GM21723 (cell line): ENCODE measurements at regions not wholly inside any gene's neighbourhood (a gene's known extent, or its start where the extent isn't known, plus 50 kb on each side); places are given as distances from the start of the nearest gene placed in this dataset.
"Not testable (repeated sequence)": the region's sequence is repeated elsewhere in the genome, so short reads cannot be mapped to it uniquely, and the experiment has no call there.

Experiments
- ATAC-seq: cut with Tn5 transposase; IDR thresholded peaks from one replicate; pipeline ENCODE4 v1.9.1; 2021; ENCODE audit warnings: mild to moderate bottlenecking, moderate library complexity; ENCODE audit not compliant: unreplicated experiment

- no peak for ATAC-seq
Observed at GRCh38 chr5:9815051-9815450, 184.9 kb upstream of the TAS2R1 start.

GRCh38 chr5:9813305-9813704 is 183.2 kb upstream of the TAS2R1 start:
- no peak for ATAC-seq

- not testable (repeated sequence) for ATAC-seq
Observed at GRCh38 chr5:9807366-9807765, 177.2 kb upstream of the TAS2R1 start.

- no peak for ATAC-seq
Observed at GRCh38 chr5:9801908-9802307, 171.8 kb upstream of the TAS2R1 start.

GRCh38 chr5:9799606-9800005 is 169.5 kb upstream of the TAS2R1 start:
- ATAC-seq: no peak

- no peak for ATAC-seq
Observed at GRCh38 chr5:9790276-9790675, 160.1 kb upstream of the TAS2R1 start.

- ATAC-seq: no peak
Observed at GRCh38 chr5:9789777-9790176, 159.6 kb upstream of the TAS2R1 start.

GRCh38 chr5:9787861-9788600 is 157.9 kb upstream of the TAS2R1 start:
- ATAC-seq: no peak

- ATAC-seq: no peak
Observed at GRCh38 chr5:9786380-9787360, 156.5 kb upstream of the TAS2R1 start.

- ATAC-seq: no peak
Observed at GRCh38 chr5:9785751-9786150, 155.6 kb upstream of the TAS2R1 start.

GRCh38 chr5:9784231-9784630 is 154.1 kb upstream of the TAS2R1 start:
- ATAC-seq: no peak

- no peak for ATAC-seq
Observed at GRCh38 chr5:9782826-9783560, 152.8 kb upstream of the TAS2R1 start.

GRCh38 chr5:9781890-9782289 is 151.7 kb upstream of the TAS2R1 start:
- ATAC-seq: no peak

GRCh38 chr5:9781275-9781674 is 151.1 kb upstream of the TAS2R1 start:
- ATAC-seq: no peak

GRCh38 chr5:9780501-9780900 is 150.3 kb upstream of the TAS2R1 start:
- ATAC-seq: no peak

GRCh38 chr5:9776525-9776924 is 146.4 kb upstream of the TAS2R1 start:
- ATAC-seq: no peak

GRCh38 chr5:9775339-9775738 is 145.2 kb upstream of the TAS2R1 start:
- no peak for ATAC-seq

- no peak for ATAC-seq
Observed at GRCh38 chr5:9774472-9775079, 144.4 kb upstream of the TAS2R1 start.

- ATAC-seq: no peak
Observed at GRCh38 chr5:9771079-9771478, 140.9 kb upstream of the TAS2R1 start.

- ATAC-seq: no peak
Observed at GRCh38 chr5:9766581-9766980, 136.4 kb upstream of the TAS2R1 start.
